ENCODE measurements at regions not wholly inside any gene's neighbourhood (a gene's known extent, or its start where the extent isn't known, plus 50 kb on each side); places are given as distances from the start of the nearest gene placed in this dataset.

DNA sequence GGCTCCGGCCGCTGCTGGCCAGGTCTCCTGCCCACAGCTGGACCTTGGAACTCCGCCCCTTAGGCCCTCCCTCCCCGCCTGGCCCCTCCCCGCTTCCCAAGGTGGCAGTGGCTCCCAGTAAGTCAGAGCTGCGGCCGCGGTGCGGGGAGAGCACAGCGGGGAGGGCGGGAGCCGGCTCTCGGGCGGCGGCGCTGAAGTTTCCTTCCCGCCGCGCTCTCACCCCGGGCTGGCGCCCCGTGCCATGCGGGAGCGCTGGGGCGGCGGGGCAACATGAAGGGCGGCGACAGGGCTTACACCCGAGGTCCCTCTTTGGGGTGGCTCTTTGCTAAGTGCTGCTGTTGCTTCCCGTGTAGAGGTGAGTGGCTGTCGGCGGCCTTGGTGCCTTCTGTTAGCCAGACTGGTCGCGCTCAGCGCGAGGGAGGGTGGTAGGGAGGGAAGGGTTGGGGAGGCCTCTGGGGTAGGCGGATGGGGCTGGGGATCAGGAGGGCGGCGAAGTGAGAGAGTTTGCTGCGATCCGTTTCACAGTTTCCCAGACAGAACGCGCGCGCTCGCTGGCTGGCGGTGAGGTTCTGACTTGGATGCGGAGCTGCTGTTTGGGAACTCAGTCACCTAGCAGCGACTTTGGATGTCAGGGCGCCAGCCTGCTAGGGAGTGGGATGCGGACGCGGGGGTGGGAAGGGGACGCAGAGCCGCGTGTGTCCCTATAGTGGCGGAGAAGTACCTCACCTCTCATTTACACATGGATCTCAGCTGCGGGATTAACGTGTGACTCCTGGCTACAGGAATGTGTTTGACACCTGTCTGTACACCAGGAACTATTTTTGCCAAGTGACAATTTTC lies 145.5 kb upstream of the UMPS start (continued):
- TF ChIP-seq MXI1 (IDR thresholded peaks at IDR 0.05; ENCODE audit: borderline replicate concordance, low read depth, low read length), result no peak; the same call in 2 of the 3 replicates
- TF ChIP-seq TCF7 (IDR thresholded peaks at IDR 0.05; ENCODE audit: low read depth), result no peak
- TF ChIP-seq ZNF530 (CRISPR knock-in tag; IDR thresholded peaks at IDR 0.05; ENCODE audit: low read depth), result no peak
- TF ChIP-seq, protein P1, sequence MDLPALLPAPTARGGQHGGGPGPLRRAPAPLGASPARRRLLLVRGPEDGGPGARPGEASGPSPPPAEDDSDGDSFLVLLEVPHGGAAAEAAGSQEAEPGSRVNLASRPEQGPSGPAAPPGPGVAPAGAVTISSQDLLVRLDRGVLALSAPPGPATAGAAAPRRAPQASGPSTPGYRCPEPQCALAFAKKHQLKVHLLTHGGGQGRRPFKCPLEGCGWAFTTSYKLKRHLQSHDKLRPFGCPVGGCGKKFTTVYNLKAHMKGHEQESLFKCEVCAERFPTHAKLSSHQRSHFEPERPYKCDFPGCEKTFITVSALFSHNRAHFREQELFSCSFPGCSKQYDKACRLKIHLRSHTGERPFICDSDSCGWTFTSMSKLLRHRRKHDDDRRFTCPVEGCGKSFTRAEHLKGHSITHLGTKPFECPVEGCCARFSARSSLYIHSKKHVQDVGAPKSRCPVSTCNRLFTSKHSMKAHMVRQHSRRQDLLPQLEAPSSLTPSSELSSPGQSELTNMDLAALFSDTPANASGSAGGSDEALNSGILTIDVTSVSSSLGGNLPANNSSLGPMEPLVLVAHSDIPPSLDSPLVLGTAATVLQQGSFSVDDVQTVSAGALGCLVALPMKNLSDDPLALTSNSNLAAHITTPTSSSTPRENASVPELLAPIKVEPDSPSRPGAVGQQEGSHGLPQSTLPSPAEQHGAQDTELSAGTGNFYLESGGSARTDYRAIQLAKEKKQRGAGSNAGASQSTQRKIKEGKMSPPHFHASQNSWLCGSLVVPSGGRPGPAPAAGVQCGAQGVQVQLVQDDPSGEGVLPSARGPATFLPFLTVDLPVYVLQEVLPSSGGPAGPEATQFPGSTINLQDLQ (CRISPR knock-in tag; IDR thresholded peaks at IDR 0.05), result no peak
- no peak for TF ChIP-seq ZNF496 (CRISPR knock-in tag; IDR thresholded peaks at IDR 0.05; ENCODE audit: insufficient replicate concordance)
- TF ChIP-seq, protein P2, sequence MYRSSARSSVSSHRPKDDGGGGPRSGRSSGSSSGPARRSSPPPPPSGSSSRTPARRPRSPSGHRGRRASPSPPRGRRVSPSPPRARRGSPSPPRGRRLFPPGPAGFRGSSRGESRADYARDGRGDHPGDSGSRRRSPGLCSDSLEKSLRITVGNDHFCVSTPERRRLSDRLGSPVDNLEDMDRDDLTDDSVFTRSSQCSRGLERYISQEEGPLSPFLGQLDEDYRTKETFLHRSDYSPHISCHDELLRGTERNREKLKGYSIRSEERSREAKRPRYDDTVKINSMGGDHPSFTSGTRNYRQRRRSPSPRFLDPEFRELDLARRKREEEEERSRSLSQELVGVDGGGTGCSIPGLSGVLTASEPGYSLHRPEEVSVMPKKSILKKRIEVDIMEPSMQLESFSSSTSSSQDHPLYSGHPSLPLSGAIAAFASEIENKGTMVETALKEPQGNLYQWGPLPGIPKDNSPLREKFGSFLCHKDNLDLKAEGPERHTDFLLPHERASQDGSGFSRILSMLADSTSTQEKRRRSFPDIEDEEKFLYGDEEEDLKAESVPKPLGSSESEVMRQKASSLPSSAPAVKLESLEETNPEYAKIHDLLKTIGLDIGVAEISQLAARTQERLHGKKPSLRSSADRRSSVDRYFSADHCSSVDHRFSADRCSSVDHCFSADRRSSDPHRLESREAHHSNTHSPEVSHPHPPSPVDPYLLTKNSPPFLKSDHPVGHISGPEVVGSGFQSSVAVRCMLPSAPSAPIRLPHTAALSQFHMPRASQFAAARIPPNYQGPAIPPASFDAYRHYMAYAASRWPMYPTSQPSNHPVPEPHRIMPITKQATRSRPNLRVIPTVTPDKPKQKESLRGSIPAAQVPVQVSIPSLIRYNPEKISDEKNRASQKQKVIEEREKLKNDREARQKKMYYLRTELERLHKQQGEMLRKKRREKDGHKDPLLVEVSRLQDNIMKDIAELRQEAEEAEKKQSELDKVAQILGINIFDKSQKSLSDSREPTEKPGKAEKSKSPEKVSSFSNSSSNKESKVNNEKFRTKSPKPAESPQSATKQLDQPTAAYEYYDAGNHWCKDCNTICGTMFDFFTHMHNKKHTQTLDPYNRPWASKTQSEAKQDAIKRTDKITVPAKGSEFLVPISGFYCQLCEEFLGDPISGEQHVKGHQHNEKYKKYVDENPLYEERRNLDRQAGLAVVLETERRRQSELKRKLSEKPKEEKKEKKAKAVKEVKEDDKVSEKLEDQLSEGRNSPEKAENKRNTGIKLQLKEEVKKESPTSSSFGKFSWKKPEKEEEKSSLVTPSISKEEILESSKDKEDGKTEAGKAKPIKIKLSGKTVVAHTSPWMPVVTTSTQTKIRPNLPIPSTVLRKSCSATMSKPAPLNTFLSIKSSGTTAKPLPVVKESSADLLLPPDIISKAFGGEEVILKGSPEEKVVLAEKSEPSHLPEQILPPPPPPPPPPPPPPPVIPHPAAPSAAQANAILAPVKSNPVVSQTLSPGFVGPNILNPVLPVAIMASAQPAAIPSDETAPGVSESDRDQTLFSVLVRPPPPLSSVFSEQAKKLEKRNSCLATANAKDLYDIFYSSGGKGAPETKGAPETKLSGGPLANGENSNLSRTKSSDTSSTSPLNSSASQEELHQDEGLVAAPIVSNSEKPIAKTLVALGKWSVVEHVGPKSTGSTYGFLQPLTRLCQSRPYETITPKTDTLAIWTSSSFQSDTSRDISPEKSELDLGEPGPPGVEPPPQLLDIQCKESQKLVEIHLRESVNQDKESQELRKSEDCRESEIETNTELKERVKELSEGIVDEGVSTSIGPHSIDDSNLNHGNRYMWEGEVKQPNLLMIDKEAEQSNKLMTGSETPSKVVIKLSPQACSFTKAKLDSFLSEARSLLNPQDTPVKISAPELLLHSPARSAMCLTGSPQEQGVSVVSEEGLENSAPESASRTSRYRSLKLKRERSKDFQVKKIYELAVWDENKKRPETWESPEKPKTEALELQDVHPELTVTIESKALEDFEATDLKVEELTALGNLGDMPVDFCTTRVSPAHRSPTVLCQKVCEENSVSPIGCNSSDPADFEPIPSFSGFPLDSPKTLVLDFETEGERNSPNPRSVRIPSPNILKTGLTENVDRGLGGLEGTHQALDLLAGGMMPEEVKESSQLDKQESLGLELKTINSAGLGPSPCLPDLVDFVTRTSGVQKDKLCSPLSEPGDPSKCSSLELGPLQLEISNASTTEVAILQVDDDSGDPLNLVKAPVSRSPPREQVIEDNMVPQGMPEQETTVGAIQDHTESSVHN (CRISPR knock-in tag; IDR thresholded peaks at IDR 0.05), result no peak
- TF ChIP-seq ZNF616 (CRISPR knock-in tag; IDR thresholded peaks at IDR 0.05; ENCODE audit: low read depth), result no peak
- TF ChIP-seq, protein P3, sequence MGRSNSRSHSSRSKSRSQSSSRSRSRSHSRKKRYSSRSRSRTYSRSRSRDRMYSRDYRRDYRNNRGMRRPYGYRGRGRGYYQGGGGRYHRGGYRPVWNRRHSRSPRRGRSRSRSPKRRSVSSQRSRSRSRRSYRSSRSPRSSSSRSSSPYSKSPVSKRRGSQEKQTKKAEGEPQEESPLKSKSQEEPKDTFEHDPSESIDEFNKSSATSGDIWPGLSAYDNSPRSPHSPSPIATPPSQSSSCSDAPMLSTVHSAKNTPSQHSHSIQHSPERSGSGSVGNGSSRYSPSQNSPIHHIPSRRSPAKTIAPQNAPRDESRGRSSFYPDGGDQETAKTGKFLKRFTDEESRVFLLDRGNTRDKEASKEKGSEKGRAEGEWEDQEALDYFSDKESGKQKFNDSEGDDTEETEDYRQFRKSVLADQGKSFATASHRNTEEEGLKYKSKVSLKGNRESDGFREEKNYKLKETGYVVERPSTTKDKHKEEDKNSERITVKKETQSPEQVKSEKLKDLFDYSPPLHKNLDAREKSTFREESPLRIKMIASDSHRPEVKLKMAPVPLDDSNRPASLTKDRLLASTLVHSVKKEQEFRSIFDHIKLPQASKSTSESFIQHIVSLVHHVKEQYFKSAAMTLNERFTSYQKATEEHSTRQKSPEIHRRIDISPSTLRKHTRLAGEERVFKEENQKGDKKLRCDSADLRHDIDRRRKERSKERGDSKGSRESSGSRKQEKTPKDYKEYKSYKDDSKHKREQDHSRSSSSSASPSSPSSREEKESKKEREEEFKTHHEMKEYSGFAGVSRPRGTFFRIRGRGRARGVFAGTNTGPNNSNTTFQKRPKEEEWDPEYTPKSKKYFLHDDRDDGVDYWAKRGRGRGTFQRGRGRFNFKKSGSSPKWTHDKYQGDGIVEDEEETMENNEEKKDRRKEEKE (IDR thresholded peaks at IDR 0.05), result no peak
- no peak for TF ChIP-seq NR2C2 (CRISPR knock-in tag; IDR thresholded peaks at IDR 0.05; ENCODE audit: borderline replicate concordance)
- TF ChIP-seq, protein P4, sequence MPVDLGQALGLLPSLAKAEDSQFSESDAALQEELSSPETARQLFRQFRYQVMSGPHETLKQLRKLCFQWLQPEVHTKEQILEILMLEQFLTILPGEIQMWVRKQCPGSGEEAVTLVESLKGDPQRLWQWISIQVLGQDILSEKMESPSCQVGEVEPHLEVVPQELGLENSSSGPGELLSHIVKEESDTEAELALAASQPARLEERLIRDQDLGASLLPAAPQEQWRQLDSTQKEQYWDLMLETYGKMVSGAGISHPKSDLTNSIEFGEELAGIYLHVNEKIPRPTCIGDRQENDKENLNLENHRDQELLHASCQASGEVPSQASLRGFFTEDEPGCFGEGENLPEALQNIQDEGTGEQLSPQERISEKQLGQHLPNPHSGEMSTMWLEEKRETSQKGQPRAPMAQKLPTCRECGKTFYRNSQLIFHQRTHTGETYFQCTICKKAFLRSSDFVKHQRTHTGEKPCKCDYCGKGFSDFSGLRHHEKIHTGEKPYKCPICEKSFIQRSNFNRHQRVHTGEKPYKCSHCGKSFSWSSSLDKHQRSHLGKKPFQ (CRISPR knock-in tag; IDR thresholded peaks at IDR 0.05; ENCODE audit: insufficient replicate concordance), result peak; percentile 70
- TF ChIP-seq ZNF775 (CRISPR knock-in tag; IDR thresholded peaks at IDR 0.05; ENCODE audit: borderline replicate concordance), result no peak
- TF ChIP-seq TCF7L2 (IDR thresholded peaks at IDR 0.05; ENCODE audit: low read depth, low read length), result no peak

Measured in HepG2 (cell line).